NCI-H1436 (cell line): ENCODE measurements at regions not wholly inside any gene's neighbourhood (a gene's known extent, or its start where the extent isn't known, plus 50 kb on each side); places are given as distances from the start of the nearest gene placed in this dataset.
"Not testable (repeated sequence)": the region's sequence is repeated elsewhere in the genome, so short reads cannot be mapped to it uniquely, and the experiment has no call there.

ENCODE experiments used
- DNase-seq: peaks from one replicate; lab custom pipeline; 2025; lab: John Stamatoyannopoulos, UW

- DNase-seq, result no peak
Measured at GRCh38 chr6:106799031-106799894, 169.9 kb downstream of the QRSL1 start.

- no peak for DNase-seq
Measured at GRCh38 chr6:106797186-106797585, 167.8 kb downstream of the QRSL1 start.

GRCh38 chr6:106796781-106797180, 167.4 kb downstream of the QRSL1 start:
- DNase-seq, result no peak

- no peak for DNase-seq
Measured at GRCh38 chr6:106794129-106794528, 164.8 kb downstream of the QRSL1 start.

- no peak for DNase-seq
Measured at GRCh38 chr6:106792536-106793236, 163.3 kb downstream of the QRSL1 start.

- no peak for DNase-seq
Measured at GRCh38 chr6:106790935-106791334, 161.6 kb downstream of the QRSL1 start.

- DNase-seq, result no peak
Measured at GRCh38 chr6:106790149-106790770, 160.9 kb downstream of the QRSL1 start.

- DNase-seq, result no peak
Measured at GRCh38 chr6:106789428-106790148, 160.2 kb downstream of the QRSL1 start.

- no peak for DNase-seq
Measured at GRCh38 chr6:106788761-106789160, 159.4 kb downstream of the QRSL1 start.

- no peak for DNase-seq
Measured at GRCh38 chr6:106787327-106788196, 158.2 kb downstream of the QRSL1 start.

- no peak for DNase-seq
Measured at GRCh38 chr6:106785298-106785697, 155.9 kb downstream of the QRSL1 start.

GRCh38 chr6:106783640-106784566, 154.5 kb downstream of the QRSL1 start:
- no peak for DNase-seq

- no peak for DNase-seq
Measured at GRCh38 chr6:106782536-106783285, 153.3 kb downstream of the QRSL1 start.

- DNase-seq, result not testable (repeated sequence)
Measured at GRCh38 chr6:106779552-106779951, 150.2 kb downstream of the QRSL1 start.

GRCh38 chr6:106778943-106779342, 149.6 kb downstream of the QRSL1 start:
- no peak for DNase-seq

GRCh38 chr6:106773996-106774629, 144.7 kb downstream of the QRSL1 start:
- DNase-seq, result no peak

- no peak for DNase-seq
Measured at GRCh38 chr6:106773522-106773921, 144.1 kb downstream of the QRSL1 start.

GRCh38 chr6:106772270-106773142, 143.1 kb downstream of the QRSL1 start:
- no peak for DNase-seq
